AG09309 (cell line): ENCODE measurements at regions not wholly inside any gene's neighbourhood (a gene's known extent, or its start where the extent isn't known, plus 50 kb on each side); places are given as distances from the start of the nearest gene placed in this dataset.
"Not testable (repeated sequence)": the region's sequence is repeated elsewhere in the genome, so short reads cannot be mapped to it uniquely, and the experiment has no call there.

Source experiments
- DNase-seq: peaks from one replicate; pipeline ENCODE4 v3.0.0-alpha.2; 2010; ENCODE audit warnings: low read depth
- H3K4me3 ChIP-seq: 2 replicates; pipeline ENCODE4 v1.5.1; 2011; ENCODE audit warnings: mild to moderate bottlenecking, low read depth, low read length, moderate library complexity; ENCODE audit not compliant: control insufficient read depth
- CTCF ChIP-seq: IDR thresholded peaks from 2 replicates; pipeline ENCODE4 v1.5.1; 2011; ENCODE audit warnings: mild to moderate bottlenecking, low read depth, low read length, inconsistent platforms; ENCODE audit not compliant: insufficient read depth, control insufficient read depth; ENCODE audit errors: missing control alignments

- H3K4me3 ChIP-seq = no peak overlapping the region
- DNase-seq = peak; percentile 94
- no peak for TF ChIP-seq CTCF
Observed at GRCh38 chr17:31740611-31741082, 118.4 kb downstream of the COPRS start.

- no peak for TF ChIP-seq CTCF
- peak; percentile 86 for DNase-seq
- no peak overlapping the region for H3K4me3 ChIP-seq
Observed at GRCh38 chr17:31738996-31739699, 119.9 kb downstream of the COPRS start.

GRCh38 chr17:31738488-31738887 is 120.6 kb downstream of the COPRS start:
- no peak for TF ChIP-seq CTCF
- no peak for DNase-seq
- H3K4me3 ChIP-seq = no peak overlapping the region

- DNase-seq = no peak
- no peak for TF ChIP-seq CTCF
- H3K4me3 ChIP-seq = no peak overlapping the region
Observed at GRCh38 chr17:31738067-31738466, 121.0 kb downstream of the COPRS start.

- no peak for TF ChIP-seq CTCF
- DNase-seq = no peak
- no peak overlapping the region for H3K4me3 ChIP-seq
Observed at GRCh38 chr17:31736855-31737625, 122.0 kb downstream of the COPRS start.

- DNase-seq = no peak
- no peak overlapping the region for H3K4me3 ChIP-seq
- no peak for TF ChIP-seq CTCF
Observed at GRCh38 chr17:31733326-31733725, 125.7 kb downstream of the COPRS start.

GRCh38 chr17:31731585-31732154 is 127.4 kb downstream of the COPRS start:
- not testable (repeated sequence) for DNase-seq, H3K4me3 ChIP-seq
